SK-N-SH treated with all-trans-retinoic acid at 6 μM for 48 hours (cell line): ENCODE measurements at regions not wholly inside any gene's neighbourhood (a gene's known extent, or its start where the extent isn't known, plus 50 kb on each side); places are given as distances from the start of the nearest gene placed in this dataset.

Experiments
- ATAC-seq: fragments of 200-7000 bp; cut with Tn5 transposase; 3 replicates; pipeline ENCODE4 v1.9.1; 2020; ENCODE audit warnings: mild to moderate bottlenecking, moderate library complexity
- ARNTL ChIP-seq: fragments of 450-650 bp; formaldehyde crosslinking; IDR thresholded peaks from 2 replicates; pipeline ENCODE4 v1.5.0; 2020; ENCODE audit warnings: low read depth, mild to moderate bottlenecking, moderate library complexity, borderline replicate concordance
- BACH2 ChIP-seq: fragments of 250-450 bp; sonication (Bioruptor Pico); IDR thresholded peaks from 2 replicates; pipeline ENCODE4 v1.9.0; 2021; ENCODE audit warnings: mild to moderate bottlenecking, borderline replicate concordance
- CSDC2 ChIP-seq: fragments of 250-450 bp; sonication (Bioruptor Pico); IDR thresholded peaks from 2 replicates; pipeline ENCODE4 v1.5.0; 2020; ENCODE audit warnings: mild to moderate bottlenecking, moderate library complexity
- CSRNP3 ChIP-seq: fragments of 250-450 bp; sonication (Bioruptor Pico); IDR thresholded peaks from 2 replicates; pipeline ENCODE4 v1.5.1; 2021; ENCODE audit warnings: mild to moderate bottlenecking, moderate library complexity
- GLIS3 ChIP-seq: fragments of 250-450 bp; sonication (Bioruptor Pico); IDR thresholded peaks from 2 replicates; pipeline ENCODE4 v1.5.0; 2020; ENCODE audit warnings: mild to moderate bottlenecking, moderate library complexity
- ISL1 ChIP-seq: fragments of 250-450 bp; sonication (Bioruptor Pico); IDR thresholded peaks from 2 replicates; pipeline ENCODE4 v2.1.2; 2022; ENCODE audit warnings: mild to moderate bottlenecking, moderate library complexity
- OSR1 ChIP-seq: fragments of 250-450 bp; sonication (Bioruptor Pico); IDR thresholded peaks from 2 replicates; pipeline ENCODE4 v1.8.0; 2022; ENCODE audit warnings: moderate library complexity, mild to moderate bottlenecking, inconsistent platforms
- PPARA ChIP-seq: fragments of 250-450 bp; sonication (Bioruptor Pico); IDR thresholded peaks from 2 replicates; pipeline ENCODE4 v1.5.0; 2020; ENCODE audit warnings: mild to moderate bottlenecking, borderline replicate concordance
- RARB ChIP-seq: fragments of 250-450 bp; sonication (Bioruptor Pico); IDR thresholded peaks from 2 replicates; pipeline ENCODE4 v1.8.0; 2021; ENCODE audit warnings: mild to moderate bottlenecking, moderate library complexity
- SNAI2 ChIP-seq: fragments of 250-450 bp; sonication (Bioruptor Pico); IDR thresholded peaks from 2 replicates; pipeline ENCODE4 v1.5.0; 2020; ENCODE audit warnings: mild to moderate bottlenecking, moderate library complexity
- TCF4 ChIP-seq: fragments of 250-450 bp; sonication (Bioruptor Pico); IDR thresholded peaks from 2 replicates; pipeline ENCODE4 v1.8.0; 2021; ENCODE audit warnings: mild to moderate bottlenecking, moderate library complexity, borderline replicate concordance
- TOX ChIP-seq: fragments of 250-450 bp; sonication (Bioruptor Pico); IDR thresholded peaks from 2 replicates; pipeline ENCODE4 v1.8.0; 2021; ENCODE audit warnings: mild to moderate bottlenecking, moderate library complexity, borderline replicate concordance
- TSHZ2 ChIP-seq: fragments of 250-450 bp; sonication (Bioruptor Pico); IDR thresholded peaks from 2 replicates; pipeline ENCODE4 v1.5.0; 2020; ENCODE audit warnings: mild to moderate bottlenecking, moderate library complexity
- ZC3H10 ChIP-seq: fragments of 250-450 bp; sonication (Bioruptor Pico); IDR thresholded peaks from 2 replicates; pipeline ENCODE4 v1.5.1; 2021; ENCODE audit warnings: mild to moderate bottlenecking, moderate library complexity
- ZFP3 ChIP-seq: fragments of 250-450 bp; sonication (Bioruptor Pico); IDR thresholded peaks from 2 replicates; pipeline ENCODE4 v1.5.0; 2020; ENCODE audit warnings: mild to moderate bottlenecking, moderate library complexity
- ZFP30 ChIP-seq: fragments of 450-650 bp; formaldehyde crosslinking; IDR thresholded peaks from 2 replicates; pipeline ENCODE4 v1.5.0; 2022; ENCODE audit warnings: mild to moderate bottlenecking, moderate library complexity
- ZNF565 ChIP-seq: fragments of 450-650 bp; formaldehyde crosslinking; conservative IDR thresholded peaks from 2 replicates; pipeline ENCODE4 v1.5.0; 2020; ENCODE audit warnings: low read depth, mild to moderate bottlenecking, moderate library complexity
- ZNF70 ChIP-seq: fragments of 450-650 bp; formaldehyde crosslinking; IDR thresholded peaks from 2 replicates; pipeline ENCODE4 v1.5.0; 2020; ENCODE audit warnings: mild to moderate bottlenecking, moderate library complexity
- ZNF8 ChIP-seq: fragments of 450-650 bp; formaldehyde crosslinking; IDR thresholded peaks from 2 replicates; pipeline ENCODE4 v1.5.0; 2020; ENCODE audit warnings: mild to moderate bottlenecking, moderate library complexity
- TF ChIP-seq, protein P1 (sequence below): fragments of 250-450 bp; sonication (Bioruptor Pico); IDR thresholded peaks from 2 replicates; pipeline ENCODE4 v1.5.1; 2020; ENCODE audit warnings: low read depth, mild to moderate bottlenecking, moderate library complexity
- TF ChIP-seq, protein P2 (sequence below): fragments of 250-450 bp; sonication (Bioruptor Pico); IDR thresholded peaks from 2 replicates; pipeline ENCODE4 v1.8.0; 2020; ENCODE audit warnings: mild to moderate bottlenecking, moderate library complexity, borderline replicate concordance
- TF ChIP-seq, protein P3 (sequence below): fragments of 250-450 bp; sonication (Bioruptor Pico); IDR thresholded peaks from 2 replicates; pipeline ENCODE4 v1.8.0; 2021; ENCODE audit warnings: low read depth, mild to moderate bottlenecking, moderate library complexity, borderline replicate concordance

- TF ChIP-seq SNAI2 (CRISPR knock-in tag) (no peak), ZNF565 (no peak), GLIS3 (CRISPR knock-in tag) (no peak), OSR1 (no peak), TCF4 (CRISPR knock-in tag) (no peak), CSRNP3 (no peak), ARNTL (CRISPR knock-in tag) (no peak), ZFP30 (CRISPR knock-in tag) (no peak), TSHZ2 (no peak), RARB (no peak), ISL1 (CRISPR knock-in tag) (no peak), CSDC2 (no peak), ZNF8 (CRISPR knock-in tag) (no peak), BACH2 (CRISPR knock-in tag) (no peak), TOX (no peak), ZNF70 (no peak), PPARA (CRISPR knock-in tag) (no peak), ZFP3 (CRISPR knock-in tag) (no peak)
- TF ChIP-seq, protein P1, sequence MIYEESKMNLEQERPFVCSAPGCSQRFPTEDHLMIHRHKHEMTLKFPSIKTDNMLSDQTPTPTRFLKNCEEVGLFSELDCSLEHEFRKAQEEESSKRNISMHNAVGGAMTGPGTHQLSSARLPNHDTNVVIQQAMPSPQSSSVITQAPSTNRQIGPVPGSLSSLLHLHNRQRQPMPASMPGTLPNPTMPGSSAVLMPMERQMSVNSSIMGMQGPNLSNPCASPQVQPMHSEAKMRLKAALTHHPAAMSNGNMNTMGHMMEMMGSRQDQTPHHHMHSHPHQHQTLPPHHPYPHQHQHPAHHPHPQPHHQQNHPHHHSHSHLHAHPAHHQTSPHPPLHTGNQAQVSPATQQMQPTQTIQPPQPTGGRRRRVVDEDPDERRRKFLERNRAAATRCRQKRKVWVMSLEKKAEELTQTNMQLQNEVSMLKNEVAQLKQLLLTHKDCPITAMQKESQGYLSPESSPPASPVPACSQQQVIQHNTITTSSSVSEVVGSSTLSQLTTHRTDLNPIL (CRISPR knock-in tag) = no peak
- TF ChIP-seq, protein P2, sequence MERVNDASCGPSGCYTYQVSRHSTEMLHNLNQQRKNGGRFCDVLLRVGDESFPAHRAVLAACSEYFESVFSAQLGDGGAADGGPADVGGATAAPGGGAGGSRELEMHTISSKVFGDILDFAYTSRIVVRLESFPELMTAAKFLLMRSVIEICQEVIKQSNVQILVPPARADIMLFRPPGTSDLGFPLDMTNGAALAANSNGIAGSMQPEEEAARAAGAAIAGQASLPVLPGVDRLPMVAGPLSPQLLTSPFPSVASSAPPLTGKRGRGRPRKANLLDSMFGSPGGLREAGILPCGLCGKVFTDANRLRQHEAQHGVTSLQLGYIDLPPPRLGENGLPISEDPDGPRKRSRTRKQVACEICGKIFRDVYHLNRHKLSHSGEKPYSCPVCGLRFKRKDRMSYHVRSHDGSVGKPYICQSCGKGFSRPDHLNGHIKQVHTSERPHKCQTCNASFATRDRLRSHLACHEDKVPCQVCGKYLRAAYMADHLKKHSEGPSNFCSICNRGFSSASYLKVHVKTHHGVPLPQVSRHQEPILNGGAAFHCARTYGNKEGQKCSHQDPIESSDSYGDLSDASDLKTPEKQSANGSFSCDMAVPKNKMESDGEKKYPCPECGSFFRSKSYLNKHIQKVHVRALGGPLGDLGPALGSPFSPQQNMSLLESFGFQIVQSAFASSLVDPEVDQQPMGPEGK (CRISPR knock-in tag) = no peak
- TF ChIP-seq, all 23 proteins: peak for 0
These were observed 474.9 kb downstream of the ATP23 start for GRCh38 chr12:58416236-58416635.

DNA sequence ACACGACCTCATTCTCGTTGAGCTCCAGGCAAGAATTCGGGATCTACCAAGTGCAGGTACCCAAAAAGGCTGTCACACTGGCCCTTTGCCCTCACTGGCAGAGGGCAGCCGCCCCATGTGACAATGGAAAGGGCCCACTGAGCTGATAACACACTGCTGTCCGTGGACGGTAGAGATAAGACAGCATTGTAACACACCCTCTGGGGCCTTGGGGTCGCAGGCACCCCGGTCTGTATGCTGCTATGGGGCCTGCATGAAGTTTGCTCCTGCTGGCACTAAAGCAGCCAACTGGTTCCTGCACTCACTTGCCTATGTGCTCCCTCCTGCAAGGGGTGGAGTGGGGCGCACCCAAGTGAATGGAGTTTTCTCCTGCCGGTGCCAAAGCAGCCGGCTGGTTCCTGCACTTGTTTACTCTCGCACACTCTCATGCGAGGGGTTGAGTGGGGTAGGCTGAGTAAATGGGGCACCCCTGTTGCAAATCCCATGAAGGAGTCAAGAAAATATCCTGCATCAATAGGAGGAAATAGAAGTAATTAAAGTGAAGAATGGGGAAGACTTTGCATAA lies 477.9 kb downstream of the ATP23 start:
- no peak for ATAC-seq
- TF ChIP-seq ZFP3 (CRISPR knock-in tag) (no peak), ZNF8 (CRISPR knock-in tag) (no peak), OSR1 (no peak), ARNTL (CRISPR knock-in tag) (no peak), ZNF70 (no peak), ISL1 (CRISPR knock-in tag) (no peak), CSRNP3 (no peak), GLIS3 (CRISPR knock-in tag) (no peak), ZC3H10 (CRISPR knock-in tag) (no peak)

More at GRCh38 chr12:58416236-58416635, 474.9 kb downstream of the ATP23 start:
- peak; percentile 67 for ATAC-seq

DNA sequence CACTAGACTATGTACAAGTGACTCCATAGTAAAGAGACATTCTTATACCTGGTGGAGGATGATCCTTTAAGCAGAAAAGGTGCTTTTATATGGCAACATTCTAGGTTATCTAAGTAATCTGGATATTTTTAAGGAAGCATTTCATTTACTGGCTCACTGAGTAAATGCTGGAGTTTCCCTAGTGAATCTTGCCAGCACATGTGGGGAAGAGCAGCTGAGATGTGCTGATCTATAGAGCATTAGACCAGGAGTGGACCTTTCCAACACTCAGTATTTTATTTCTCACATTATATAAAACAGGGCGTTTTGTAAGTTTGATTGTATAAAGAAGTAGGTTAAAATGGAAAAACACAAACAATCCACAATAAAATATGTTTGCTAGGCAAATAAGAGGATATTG lies 478.5 kb downstream of the ATP23 start:
- ATAC-seq = no peak
- TF ChIP-seq, protein P3, sequence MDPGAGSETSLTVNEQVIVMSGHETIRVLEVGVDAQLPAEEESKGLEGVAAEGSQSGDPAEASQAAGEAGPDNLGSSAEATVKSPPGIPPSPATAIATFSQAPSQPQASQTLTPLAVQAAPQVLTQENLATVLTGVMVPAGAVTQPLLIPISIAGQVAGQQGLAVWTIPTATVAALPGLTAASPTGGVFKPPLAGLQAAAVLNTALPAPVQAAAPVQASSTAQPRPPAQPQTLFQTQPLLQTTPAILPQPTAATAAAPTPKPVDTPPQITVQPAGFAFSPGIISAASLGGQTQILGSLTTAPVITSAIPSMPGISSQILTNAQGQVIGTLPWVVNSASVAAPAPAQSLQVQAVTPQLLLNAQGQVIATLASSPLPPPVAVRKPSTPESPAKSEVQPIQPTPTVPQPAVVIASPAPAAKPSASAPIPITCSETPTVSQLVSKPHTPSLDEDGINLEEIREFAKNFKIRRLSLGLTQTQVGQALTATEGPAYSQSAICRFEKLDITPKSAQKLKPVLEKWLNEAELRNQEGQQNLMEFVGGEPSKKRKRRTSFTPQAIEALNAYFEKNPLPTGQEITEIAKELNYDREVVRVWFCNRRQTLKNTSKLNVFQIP (CRISPR knock-in tag) = no peak
- TF ChIP-seq OSR1 (no peak), TSHZ2 (no peak)
